ENCODE measurements at regions not wholly inside any gene's neighbourhood (a gene's known extent, or its start where the extent isn't known, plus 50 kb on each side); places are given as distances from the start of the nearest gene placed in this dataset.
"Not testable (repeated sequence)": the region's sequence is repeated elsewhere in the genome, so short reads cannot be mapped to it uniquely, and the experiment has no call there.

DNA sequence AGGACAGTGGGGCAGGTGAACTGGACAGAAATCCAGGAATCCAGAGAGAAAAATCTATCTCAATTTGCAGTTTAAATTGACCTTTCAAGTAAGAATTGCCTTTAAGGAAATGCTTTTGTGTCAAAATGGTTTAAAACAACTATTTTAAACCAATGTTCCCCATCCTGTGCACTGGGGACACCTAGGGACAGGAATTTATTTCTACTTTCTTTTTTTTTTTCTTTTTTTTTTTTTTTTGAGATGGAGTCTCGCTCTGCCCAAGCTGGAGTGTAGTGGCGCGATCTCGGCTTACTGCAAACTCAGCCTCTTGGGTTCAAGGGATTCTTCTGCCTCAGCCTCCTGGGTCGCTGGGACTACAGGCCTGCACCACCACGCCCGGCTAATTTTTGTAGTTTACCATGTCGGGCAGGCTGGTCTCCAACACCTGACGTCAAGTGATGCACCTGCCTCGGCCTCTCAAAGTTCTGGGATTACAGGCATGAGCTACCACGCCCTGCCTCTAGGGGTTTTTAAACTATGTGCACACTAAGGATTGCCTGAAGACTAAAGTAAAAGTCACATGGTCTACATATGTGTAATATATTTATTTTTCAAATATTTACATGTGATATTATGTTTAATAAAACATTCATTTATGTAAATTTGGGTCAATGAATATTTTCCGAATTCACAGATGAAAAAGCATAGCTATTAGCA is 1213.4 kb downstream of the STIM2 start:
- no peaks in the 10 kb centered on the region for H3K27me3 Mint-ChIP-seq
- H3K9me3 Mint-ChIP-seq = peaks cover 3% of the 10 kb centered on the region
- H3K27ac Mint-ChIP-seq = no peak overlapping the region
- H3K4me1 Mint-ChIP-seq = no peaks in the 10 kb centered on the region
- H3K4me3 Mint-ChIP-seq = no peak overlapping the region
- no peaks in the 10 kb centered on the region for H3K36me3 Mint-ChIP-seq
- no peak for ATAC-seq

DNA sequence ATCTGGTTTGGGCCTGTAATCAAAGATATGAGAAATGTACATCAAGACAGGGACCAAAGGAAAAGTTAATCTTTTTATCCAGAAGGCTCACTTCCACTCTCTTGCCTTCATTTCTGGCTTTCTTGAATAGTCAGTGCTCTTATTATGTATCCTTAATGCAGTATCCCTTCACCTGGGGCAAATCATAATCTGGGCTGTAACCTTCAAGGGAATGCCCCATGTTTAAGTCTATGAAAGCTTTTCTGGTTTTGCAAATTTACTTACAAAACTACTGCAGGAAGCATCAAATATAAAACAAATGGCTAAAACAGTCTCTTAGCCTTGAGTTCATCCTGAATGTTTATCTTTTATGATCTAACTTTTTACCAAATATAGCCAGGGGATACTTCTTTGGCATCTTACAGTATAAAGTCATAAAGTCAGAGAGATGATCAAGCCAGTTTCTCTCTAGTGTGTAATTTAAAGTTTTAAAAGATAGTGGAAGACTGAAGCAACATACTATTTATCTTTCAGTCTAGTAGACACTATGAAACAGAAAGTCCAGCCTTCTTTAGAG is 1214.8 kb downstream of the STIM2 start:
- H3K9me3 Mint-ChIP-seq = peaks cover 3% of the 10 kb centered on the region
- no peaks in the 10 kb centered on the region for H3K27me3 Mint-ChIP-seq
- no peak for ATAC-seq
- no peak overlapping the region for H3K27ac Mint-ChIP-seq
- H3K4me1 Mint-ChIP-seq = no peaks in the 10 kb centered on the region
- H3K36me3 Mint-ChIP-seq = no peaks in the 10 kb centered on the region
- H3K4me3 Mint-ChIP-seq = no peak overlapping the region

DNA sequence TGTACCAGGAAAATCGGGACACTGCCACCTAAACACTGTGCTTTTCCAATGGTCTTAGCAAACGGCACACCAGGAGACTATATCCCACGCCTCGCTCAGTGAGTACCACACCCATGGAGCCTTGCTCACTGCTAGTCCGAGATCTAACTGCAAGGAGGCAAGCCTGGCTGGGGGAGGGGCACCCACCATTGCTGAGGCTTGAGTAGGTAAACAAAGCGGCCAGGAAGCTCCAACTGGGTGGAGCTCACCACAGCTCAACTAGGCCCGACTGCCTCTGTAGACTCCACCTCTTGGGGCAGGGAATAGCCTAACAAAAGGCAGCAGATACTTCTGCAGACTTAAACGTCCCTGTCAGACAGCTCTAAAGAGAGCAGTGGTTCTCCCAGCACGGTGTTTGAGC is 1216.6 kb downstream of the STIM2 start:
- not testable (repeated sequence) for H3K9me3 Mint-ChIP-seq, H3K4me1 Mint-ChIP-seq, ATAC-seq, H3K27ac Mint-ChIP-seq, H3K4me3 Mint-ChIP-seq, H3K27me3 Mint-ChIP-seq, H3K36me3 Mint-ChIP-seq

DNA sequence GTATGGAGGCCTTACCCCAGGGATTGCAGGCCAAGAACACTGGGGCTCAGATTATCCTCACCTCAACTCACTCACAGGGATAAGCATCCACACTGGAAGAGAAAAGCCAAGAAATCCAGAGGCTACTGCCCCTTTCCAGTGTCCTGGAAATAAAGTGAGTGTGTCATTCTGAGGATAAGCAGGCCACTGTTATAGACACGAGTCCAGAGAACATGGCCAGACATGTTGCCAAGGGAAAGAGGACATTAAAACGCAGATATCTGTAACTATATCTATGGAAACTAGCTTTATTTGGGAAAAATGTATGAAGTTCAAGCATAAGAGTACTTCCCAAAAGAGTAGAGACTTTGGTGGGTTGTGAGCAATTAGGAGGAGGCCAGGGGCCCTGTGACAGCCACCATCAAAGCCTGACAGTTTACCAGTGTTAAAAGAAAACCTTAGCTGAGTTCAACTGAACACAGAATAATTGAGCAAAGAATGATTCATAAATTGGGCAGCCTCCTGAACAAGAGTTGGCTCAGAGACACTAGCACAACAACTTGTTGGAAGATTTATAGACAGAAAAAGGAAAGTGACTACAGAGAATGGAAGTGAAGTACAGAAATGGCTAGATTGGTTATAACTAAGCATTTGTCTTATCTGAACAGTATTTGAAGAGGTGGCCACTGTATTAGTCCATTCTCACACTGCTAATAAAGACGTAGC is 1222.2 kb downstream of the STIM2 start:
- no peak for ATAC-seq
- Mint-ChIP-seq H3K9me3 (peaks cover 16% of the 10 kb centered on the region), H3K36me3 (no peaks in the 10 kb centered on the region), H3K4me1 (no peaks in the 10 kb centered on the region), H3K4me3 (no peak overlapping the region), H3K27ac (no peak overlapping the region), H3K27me3 (no peaks in the 10 kb centered on the region)

DNA sequence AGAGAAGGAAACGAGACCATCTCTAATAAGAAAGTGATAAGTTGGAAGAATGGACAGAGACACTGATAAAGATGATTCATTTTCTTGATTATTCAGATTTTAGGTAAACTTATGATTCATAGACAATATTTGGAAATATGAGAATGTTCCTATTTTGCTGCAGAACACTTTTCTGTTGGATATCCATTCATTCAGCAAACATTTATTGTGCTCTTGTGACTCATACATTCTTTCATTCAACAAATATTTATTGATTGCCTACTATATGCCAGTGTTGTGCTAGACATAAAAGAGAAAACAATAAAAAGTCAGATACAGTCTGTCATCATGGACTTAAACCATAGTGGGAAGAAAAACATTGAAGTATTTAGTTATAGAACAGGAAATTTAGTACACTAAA is 1232.0 kb downstream of the STIM2 start:
- Mint-ChIP-seq H3K27ac (no peak overlapping the region), H3K9me3 (no peaks in the 10 kb centered on the region), H3K4me3 (no peak overlapping the region), H3K36me3 (no peaks in the 10 kb centered on the region), H3K4me1 (no peaks in the 10 kb centered on the region), H3K27me3 (no peaks in the 10 kb centered on the region)
- ATAC-seq = no peak

DNA sequence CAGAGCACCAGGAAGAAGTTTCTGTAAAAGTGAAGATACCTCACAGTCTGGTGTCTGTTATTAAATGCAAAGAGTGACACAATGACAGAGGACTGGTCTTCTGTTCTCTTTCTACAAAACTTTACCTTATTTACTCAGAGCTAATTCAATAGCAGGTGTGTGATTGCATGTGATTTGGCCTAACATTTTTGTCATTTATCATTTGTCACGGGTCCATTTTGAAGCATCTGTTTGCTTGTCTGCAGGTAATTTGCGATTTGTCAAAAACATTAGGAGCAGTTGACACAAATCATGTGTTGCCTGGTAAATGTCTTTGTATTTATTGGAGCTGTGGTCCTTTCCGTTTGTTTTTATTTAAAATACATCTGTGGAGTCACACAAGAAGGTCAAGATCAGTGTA is 1232.4 kb downstream of the STIM2 start:
- H3K4me3 Mint-ChIP-seq = no peak overlapping the region
- no peaks in the 10 kb centered on the region for H3K4me1 Mint-ChIP-seq
- H3K27me3 Mint-ChIP-seq = no peaks in the 10 kb centered on the region
- H3K36me3 Mint-ChIP-seq = no peaks in the 10 kb centered on the region
- ATAC-seq = no peak
- H3K27ac Mint-ChIP-seq = no peak overlapping the region
- no peaks in the 10 kb centered on the region for H3K9me3 Mint-ChIP-seq

DNA sequence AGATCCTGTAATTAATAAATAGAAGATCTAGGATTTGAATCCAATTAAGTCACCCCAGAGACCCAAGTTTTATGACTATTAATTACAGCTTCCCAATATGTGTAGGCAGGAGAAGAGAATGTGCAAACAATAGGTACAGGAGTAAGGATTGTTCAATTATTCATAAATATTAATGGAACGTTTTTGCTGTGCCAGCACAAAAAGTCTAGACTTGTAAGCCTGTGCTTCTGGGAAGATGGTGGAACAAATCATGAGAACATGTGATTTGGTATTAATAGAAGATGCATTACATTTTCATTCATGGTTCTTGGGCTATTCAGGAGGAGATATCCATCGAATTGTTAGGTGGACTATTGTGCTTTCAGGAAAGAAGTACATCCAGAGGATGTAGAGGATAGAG is 1240.9 kb downstream of the STIM2 start:
- H3K36me3 Mint-ChIP-seq = no peaks in the 10 kb centered on the region
- H3K27ac Mint-ChIP-seq = no peak overlapping the region
- H3K4me1 Mint-ChIP-seq = no peaks in the 10 kb centered on the region
- no peak overlapping the region for H3K4me3 Mint-ChIP-seq
- no peaks in the 10 kb centered on the region for H3K27me3 Mint-ChIP-seq
- H3K9me3 Mint-ChIP-seq = peaks cover 6% of the 10 kb centered on the region
- no peak for ATAC-seq

DNA sequence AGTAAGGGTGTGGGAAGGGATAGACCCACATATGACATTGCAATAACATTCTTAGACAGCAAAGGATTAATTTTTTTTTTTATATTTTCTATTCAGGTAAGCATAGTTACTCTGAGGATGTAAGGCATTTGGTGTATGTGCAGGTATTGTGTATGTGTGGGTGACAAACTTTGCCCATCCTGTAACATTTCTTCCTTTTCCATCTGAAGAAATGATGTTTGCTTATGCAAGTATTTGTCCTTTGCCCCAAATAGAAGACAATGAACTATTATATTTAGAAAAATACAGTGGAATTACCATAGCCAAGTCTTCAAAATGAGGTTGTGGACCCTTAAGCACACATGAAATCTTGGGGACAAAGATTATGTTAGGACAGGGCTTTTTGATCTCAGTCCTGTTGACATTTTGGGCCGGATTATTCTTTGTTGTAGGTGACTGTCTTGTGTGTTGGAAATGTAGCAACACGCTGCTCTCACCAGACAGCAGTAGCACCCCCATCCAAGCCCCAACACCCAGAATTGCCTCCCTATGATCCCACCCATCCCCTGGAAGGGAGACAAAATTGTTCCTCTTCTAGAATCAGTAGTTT is 1244.7 kb downstream of the STIM2 start:
- H3K27ac Mint-ChIP-seq = no peak overlapping the region

DNA sequence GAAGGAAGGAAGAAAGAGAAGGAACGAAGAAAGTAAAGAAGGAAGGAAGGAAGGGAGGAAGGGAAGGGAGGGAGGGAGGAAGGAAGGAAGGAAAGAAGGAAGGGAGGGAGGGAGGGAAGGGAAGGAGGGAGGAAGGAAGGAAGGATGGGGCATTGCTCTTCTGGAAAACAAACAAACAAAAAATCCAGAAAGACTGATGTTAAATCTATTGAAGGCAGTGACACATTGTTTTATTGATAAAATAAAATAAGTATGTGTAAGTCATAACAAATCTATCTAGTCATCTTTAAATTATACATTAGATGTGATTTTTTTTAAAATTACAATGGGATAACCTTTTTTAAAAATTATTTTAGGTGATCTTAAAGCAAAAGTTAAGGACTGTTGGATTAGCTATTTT is 1245.5 kb downstream of the STIM2 start:
- peaks cover 6% of the 10 kb centered on the region for H3K9me3 Mint-ChIP-seq
- H3K36me3 Mint-ChIP-seq = no peaks in the 10 kb centered on the region
- no peak overlapping the region for H3K4me3 Mint-ChIP-seq
- no peaks in the 10 kb centered on the region for H3K4me1 Mint-ChIP-seq
- no peaks in the 10 kb centered on the region for H3K27me3 Mint-ChIP-seq
- H3K27ac Mint-ChIP-seq = no peak overlapping the region
- ATAC-seq = no peak

More for the DNA sequence above, 1244.7 kb downstream of the STIM2 start:
- Mint-ChIP-seq H3K36me3 (no peaks in the 10 kb centered on the region), H3K4me3 (no peak overlapping the region), H3K27me3 (no peaks in the 10 kb centered on the region), H3K9me3 (peaks cover 6% of the 10 kb centered on the region), H3K4me1 (no peaks in the 10 kb centered on the region)
- ATAC-seq = no peak

DNA sequence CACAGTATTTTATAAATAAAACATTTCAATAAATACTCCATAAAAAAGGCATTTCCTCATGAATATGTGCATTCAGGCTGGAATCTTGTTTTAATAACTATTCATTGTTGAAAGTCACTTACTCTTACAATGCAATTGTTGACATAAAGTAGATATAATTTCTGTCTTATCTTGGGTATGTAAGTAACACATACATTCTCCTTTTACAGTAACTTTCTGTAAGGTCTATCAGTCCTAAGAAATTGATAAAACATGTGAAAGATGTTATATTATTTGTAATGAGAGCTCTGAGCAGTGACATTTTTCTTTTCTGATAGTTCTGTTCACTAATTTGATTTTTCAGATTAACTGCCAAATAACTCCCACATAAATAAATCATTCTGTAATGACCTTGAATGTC is 1249.2 kb downstream of the STIM2 start:
- ATAC-seq = no peak
- H3K27me3 Mint-ChIP-seq = no peaks in the 10 kb centered on the region
- H3K4me3 Mint-ChIP-seq = no peak overlapping the region
- H3K9me3 Mint-ChIP-seq = peaks cover 3% of the 10 kb centered on the region
- no peaks in the 10 kb centered on the region for H3K36me3 Mint-ChIP-seq
- no peaks in the 10 kb centered on the region for H3K4me1 Mint-ChIP-seq
- H3K27ac Mint-ChIP-seq = no peak overlapping the region

DNA sequence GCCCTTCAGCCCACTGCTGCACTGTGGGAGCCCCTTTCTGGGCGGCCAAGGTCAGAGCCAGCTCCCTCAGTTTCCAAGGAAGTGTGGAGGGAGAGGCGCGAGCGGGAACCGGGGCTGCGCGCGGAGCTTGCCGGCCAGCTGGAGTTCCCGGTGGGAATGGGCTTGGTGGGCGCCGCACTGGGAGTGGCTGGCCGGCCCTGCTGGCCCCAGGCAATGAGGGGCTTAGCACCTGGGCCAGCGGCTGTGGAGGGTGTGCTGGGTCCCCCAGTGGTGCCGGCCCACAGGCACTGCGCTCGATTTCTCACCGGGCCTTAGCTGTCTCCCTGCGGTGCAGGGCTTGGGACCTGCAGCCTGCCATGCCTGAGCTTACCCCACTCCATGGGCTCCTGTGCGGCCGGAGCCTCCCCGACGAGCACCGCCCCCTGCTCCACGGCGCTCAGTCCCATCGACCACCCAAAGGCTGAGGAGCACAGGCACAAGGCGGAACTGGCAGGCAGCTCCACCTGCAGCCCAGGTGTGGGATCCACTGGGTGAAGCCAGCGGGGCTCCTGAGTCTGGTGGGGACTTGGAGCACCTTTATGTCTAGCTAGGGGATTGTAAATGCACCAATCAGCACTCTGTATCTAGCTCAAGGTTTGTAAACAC is 1252.2 kb downstream of the STIM2 start:
- H3K9me3 Mint-ChIP-seq, ATAC-seq, H3K36me3 Mint-ChIP-seq, H3K4me3 Mint-ChIP-seq, H3K4me1 Mint-ChIP-seq, H3K27me3 Mint-ChIP-seq, H3K27ac Mint-ChIP-seq: not testable (repeated sequence)

DNA sequence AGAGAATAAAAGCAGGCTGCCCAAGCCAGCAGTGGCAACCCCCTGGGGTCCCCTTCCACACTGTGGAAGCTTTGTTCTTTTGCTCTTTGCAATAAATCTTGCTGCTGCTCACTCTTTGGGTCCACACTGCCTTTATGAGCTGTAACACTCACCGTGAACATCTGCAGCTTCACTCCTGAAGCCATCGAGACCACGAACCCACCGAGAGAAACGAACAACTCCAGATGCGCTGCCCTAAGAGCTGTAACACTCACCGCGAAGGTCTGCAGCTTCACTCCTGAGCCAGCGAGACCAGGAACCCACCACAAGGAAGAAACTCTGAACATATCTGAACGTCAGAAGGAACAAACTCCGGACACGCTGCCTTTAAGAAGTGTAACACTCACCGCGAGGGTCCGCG is 1252.9 kb downstream of the STIM2 start:
- not testable (repeated sequence) for H3K4me1 Mint-ChIP-seq, H3K9me3 Mint-ChIP-seq, H3K4me3 Mint-ChIP-seq, H3K36me3 Mint-ChIP-seq, H3K27ac Mint-ChIP-seq, ATAC-seq, H3K27me3 Mint-ChIP-seq

DNA sequence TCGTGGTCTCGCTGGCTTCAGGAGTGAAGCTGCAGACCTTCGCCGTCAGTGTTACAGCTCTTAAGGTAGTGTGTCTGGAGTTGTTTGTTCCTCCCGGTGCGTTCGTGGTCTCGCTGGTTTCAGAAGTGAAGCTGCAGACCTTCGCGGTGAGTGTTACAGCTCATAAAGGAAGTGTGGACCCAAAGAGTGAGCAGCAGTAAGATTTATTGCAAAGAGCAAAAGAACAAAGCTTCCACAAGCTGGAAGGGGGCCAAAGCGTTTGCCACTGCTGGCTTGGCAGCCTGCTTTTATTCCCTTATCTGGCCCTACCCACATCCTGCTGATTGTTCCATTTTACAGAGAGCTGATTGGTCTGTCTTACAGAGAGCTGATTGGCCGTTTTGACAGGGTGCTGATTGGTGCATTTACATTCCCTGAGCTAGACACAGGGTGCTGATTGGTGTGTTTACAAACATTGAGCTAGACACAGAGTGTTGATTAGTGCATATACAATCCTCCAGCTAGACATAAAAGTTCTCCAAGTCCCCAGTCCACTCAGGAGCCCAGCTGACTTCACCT is 1256.0 kb downstream of the STIM2 start:
- not testable (repeated sequence) for ATAC-seq, H3K4me3 Mint-ChIP-seq

DNA sequence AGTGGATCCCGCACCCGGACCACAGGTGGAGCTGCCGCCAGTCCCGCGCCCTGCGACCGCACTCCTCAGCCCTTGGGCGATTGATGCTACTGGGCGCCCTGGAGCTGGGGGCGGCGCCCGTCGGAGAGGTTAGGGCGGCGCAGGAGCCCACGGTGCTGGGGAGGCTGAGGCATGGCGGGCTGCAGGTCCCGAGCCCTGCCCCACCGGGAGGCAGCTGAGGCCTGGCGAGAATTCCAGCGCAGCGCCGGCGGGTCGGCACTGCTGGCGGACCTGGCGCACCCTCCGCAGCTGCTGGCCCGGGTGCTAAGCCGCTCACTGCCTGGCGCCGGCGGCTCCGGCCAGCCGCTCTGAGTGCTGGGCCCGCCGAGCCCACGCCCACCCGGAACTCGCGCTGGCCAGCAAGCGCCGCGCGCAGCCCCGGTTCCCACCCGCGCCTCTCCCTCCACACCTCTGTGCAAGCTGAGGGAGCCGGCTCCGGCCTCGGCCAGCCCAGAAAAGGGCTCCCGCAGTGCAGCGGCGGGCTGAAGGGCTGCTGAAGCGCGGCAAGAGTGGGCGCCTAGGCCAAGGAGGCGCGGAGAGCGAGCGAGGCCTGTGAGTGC is 1256.5 kb downstream of the STIM2 start:
- no peaks in the 10 kb centered on the region for H3K27me3 Mint-ChIP-seq
- no peaks in the 10 kb centered on the region for H3K36me3 Mint-ChIP-seq
- no peak for ATAC-seq
- H3K4me1 Mint-ChIP-seq = no peaks in the 10 kb centered on the region
- no peaks in the 10 kb centered on the region for H3K9me3 Mint-ChIP-seq
- no peak overlapping the region for H3K27ac Mint-ChIP-seq
- H3K4me3 Mint-ChIP-seq = no peak overlapping the region

More for the DNA sequence above, 1256.0 kb downstream of the STIM2 start:
- not testable (repeated sequence) for H3K27me3 Mint-ChIP-seq, H3K36me3 Mint-ChIP-seq, H3K9me3 Mint-ChIP-seq, H3K27ac Mint-ChIP-seq, H3K4me1 Mint-ChIP-seq

DNA sequence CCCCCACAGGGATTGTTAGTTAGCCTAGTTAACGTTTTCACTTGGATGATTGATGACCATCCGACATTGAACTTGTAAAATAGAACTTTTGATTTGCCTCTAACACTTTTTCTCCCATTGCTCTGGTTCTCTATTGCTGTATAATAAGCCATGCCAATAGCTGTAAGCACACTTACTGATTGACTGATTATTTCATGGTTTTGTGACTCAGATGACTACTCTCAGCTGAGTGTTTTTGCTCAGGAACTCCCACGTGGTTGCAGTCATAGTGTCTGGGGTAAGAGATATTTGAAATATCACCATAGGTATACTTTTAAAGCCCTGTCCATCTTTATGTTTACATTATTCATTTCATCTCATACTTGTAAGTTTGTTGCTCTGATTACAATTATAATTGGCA is 1285.5 kb downstream of the STIM2 start:
- H3K27me3 Mint-ChIP-seq = no peaks in the 10 kb centered on the region
- H3K4me3 Mint-ChIP-seq = no peak overlapping the region
- H3K4me1 Mint-ChIP-seq = no peaks in the 10 kb centered on the region
- H3K27ac Mint-ChIP-seq = no peak overlapping the region
- no peaks in the 10 kb centered on the region for H3K9me3 Mint-ChIP-seq
- H3K36me3 Mint-ChIP-seq = no peaks in the 10 kb centered on the region
- ATAC-seq = no peak

Data from stimulated activated memory B cell treated with anti-CD40 and anti-IgM and Interleukin-4, amounts not matched to agents 10 μg/mL and 1 μg/mL and 100 μg/mL, for 72 hours (primary cell).